ENCODE measurements at regions not wholly inside any gene's neighbourhood (a gene's known extent, or its start where the extent isn't known, plus 50 kb on each side); places are given as distances from the start of the nearest gene placed in this dataset.

GRCh38 chr2:129877795-129878775 lies 101.4 kb upstream of the RAB6C start:
- TF ChIP-seq ZBTB7A (IDR thresholded peaks at IDR 0.05; ENCODE audit: borderline replicate concordance, control insufficient read depth, low read depth, low read length) = no peak
- TF ChIP-seq ZNF277 (CRISPR knock-in tag; IDR thresholded peaks at IDR 0.05; ENCODE audit: borderline replicate concordance) = no peak
